ENCODE measurements at regions not wholly inside any gene's neighbourhood (a gene's known extent, or its start where the extent isn't known, plus 50 kb on each side); places are given as distances from the start of the nearest gene placed in this dataset.
"Not testable (repeated sequence)": the region's sequence is repeated elsewhere in the genome, so short reads cannot be mapped to it uniquely, and the experiment has no call there.

GRCh38 chr5:62825623-62826220, 247.1 kb downstream of the LRRC70 start:
- DNase-seq: no peak

- no peak for DNase-seq
Observed at GRCh38 chr5:62824936-62825335, 246.3 kb downstream of the LRRC70 start.

DNA sequence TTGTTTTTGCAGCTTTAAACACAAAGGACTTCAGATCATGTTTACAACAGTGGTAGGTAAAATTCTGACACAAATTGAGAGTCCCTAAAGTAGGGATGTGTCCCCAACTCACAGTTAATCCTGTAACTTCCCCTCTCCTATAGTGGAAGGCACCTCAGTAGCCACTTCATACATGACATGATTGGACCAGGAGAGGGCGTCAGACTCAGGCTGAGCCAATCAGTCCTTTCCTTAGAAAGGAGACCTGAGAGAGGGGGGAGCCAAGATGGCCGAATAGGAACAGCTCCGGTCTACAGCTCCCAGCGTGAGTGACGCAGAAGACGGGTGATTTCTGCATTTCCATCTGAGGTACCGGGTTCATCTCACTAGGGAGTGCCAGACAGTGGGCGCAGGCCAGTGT, 238.4 kb downstream of the LRRC70 start:
- not testable (repeated sequence) for DNase-seq

DNA sequence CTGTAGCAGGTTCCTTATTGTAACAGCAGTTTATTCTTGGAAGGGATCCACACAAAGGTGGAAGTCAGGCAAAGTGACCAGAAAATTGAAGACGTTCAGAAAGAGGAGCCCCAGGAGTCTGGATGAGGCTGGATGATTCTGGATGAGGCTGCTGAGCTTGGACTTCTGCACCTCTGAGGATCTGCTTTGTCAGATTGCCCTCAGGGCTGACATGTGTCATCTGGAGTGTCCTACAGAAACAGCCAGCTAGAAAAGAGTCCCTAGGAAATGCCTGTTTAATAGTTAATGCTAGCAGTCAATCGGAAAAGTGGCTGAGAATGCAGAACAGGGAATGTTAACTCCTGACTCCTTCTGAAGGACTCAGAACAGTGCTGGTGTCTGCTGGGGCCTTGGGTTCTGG, 236.4 kb downstream of the LRRC70 start:
- DNase-seq: no peak

DNA sequence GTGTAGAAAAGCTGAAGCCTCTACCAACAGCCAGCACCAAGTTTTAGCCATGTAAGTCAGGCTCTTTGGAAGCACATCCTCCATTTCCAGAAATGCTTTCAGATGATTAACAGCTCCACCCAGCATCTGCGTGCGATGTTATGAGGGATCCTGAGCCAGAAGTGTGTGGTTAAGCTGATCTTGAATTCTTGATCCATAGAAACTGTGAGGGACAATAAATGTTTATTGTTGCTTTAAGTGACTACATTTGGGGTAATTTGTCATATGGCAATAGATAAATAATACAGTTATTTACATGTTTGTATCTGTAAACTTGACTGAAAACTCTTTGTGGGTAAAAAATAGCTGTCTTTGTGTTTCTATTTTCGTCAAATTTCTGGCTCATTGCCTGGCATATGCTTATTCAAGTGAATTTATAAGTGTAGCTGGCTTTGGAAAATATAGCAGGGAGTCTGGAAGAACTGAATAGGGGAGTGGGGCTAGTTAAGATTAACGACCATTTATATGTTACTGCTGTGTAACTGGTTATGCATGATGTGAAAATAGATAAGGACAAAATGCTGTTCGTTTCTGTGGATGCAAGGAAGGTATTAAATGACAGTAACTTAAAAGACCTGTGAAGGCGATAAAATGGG, 234.1 kb downstream of the LRRC70 start:
- no peak for DNase-seq

DNA sequence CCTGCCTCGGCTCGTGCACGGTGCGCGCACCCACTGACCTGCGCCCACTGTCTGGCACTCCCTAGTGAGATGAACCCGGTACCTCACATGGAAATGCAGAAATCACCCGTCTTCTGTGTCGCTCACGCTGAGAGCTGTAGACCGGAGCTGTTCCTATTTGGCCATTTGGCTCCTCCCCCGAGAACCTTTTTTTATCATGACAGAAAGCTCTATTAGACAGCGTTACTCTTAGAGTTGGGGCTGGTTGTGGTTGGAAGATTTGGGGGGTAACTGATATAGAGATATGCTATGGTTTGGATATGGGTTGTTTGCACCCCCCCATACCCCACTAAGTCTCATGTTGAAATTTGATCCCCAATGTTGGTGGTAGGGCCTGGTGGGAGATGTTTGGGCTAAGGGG, 226.2 kb downstream of the LRRC70 start:
- not testable (repeated sequence) for DNase-seq

DNA sequence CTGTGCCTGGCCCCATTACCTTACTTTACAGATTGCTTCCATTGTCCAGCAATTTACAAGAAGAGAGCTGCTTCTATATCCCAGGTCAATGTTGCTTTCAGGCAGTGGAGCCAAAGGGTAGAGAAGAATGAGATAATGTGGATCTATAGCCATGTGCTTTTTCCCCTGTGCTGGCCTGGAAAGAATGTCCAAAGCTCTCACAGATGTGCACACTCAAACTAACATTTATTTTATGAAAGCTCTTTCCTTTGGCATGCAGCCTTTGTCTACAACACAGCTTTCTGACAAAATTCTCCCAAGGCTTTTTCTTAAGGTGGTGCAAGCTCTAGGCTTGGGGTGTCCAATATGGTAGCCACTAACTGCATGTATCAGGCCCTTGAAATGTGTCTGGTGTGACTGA, 217.3 kb downstream of the LRRC70 start:
- no peak for DNase-seq

- no peak for DNase-seq
Observed at GRCh38 chr5:62794456-62794855, 215.8 kb downstream of the LRRC70 start.

- no peak for DNase-seq
Observed at GRCh38 chr5:62791059-62791458, 212.4 kb downstream of the LRRC70 start.

- DNase-seq: no peak
Observed at GRCh38 chr5:62790348-62790747, 211.7 kb downstream of the LRRC70 start.

DNA sequence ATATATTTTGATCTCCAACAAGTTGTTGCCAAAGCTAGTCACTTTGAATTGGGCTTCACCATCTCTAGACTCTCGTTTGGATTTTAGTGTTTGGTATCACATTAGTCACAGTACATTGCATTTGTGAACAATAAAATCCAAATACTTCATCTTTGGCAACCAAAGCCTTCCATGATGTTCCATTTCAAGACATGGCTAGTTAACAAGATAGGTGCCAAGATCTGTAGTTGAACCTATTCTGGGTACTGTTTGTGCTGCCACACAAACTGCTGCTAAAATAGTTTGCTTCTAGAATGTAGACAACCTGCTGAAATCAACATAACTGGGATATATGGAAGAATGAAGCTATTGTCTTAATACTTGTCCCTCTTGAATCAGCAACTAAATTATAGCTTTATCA, 207.5 kb downstream of the LRRC70 start:
- DNase-seq: no peak

GRCh38 chr5:62785588-62785987, 207.0 kb downstream of the LRRC70 start:
- no peak for DNase-seq

GRCh38 chr5:62783374-62784057, 204.9 kb downstream of the LRRC70 start:
- no peak for DNase-seq

- no peak for DNase-seq
Observed at GRCh38 chr5:62780888-62781287, 202.3 kb downstream of the LRRC70 start.

GRCh38 chr5:62780230-62780629, 201.6 kb downstream of the LRRC70 start:
- no peak for DNase-seq

DNA sequence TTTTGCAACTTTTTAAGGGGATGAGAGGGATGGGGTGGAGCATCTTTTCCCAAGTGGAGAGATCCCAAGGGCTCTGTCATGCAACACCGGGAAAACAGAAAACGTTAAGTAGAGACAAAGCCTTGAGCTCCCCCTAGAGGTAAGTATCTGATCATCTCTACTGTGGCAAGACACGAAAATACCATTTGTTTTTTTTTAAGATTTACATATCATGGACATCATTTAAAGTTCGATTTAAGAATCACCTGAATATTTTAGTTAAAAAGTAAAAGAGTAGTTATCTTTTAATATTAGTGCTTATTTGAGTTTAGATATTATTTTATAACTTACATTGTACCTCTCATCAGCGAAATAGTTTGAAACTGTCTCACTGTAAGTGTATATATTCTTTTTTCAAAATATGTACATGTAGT, 200.4 kb downstream of the LRRC70 start:
- DNase-seq: peak; percentile 43

DNA sequence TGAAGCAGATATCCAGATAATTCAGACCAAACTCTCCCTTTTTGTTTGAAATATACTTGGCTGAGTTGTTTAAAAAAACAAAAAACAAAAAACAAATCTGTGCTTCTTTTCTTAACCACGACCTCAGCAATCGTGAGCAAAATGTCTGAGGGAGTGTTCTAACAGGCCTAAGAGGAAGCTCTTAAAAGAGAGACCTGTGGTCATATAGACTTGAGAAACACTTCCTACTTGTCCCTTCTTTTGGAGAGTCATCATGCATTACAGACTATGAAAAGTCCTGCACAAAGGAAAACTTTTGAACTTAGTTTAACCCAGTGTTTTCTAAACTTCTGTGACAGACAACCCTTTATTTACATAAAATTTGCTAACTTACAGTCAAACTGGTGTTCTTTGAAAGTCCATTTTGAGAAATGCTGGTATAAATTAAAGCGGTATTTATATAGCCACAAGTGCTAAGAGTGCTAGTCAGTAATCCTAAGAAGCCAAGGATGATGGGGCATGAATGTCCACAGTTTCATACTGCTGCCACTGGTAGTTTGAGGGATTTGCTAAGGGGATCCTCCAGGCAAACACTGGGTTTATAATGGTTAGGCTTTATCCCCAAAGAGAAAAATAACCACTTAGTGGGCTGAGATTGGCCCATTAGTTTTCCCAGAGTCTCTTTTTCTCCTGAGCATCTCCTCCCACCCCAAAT, 199.8 kb downstream of the LRRC70 start:
- peak; percentile 6 for DNase-seq

DNA sequence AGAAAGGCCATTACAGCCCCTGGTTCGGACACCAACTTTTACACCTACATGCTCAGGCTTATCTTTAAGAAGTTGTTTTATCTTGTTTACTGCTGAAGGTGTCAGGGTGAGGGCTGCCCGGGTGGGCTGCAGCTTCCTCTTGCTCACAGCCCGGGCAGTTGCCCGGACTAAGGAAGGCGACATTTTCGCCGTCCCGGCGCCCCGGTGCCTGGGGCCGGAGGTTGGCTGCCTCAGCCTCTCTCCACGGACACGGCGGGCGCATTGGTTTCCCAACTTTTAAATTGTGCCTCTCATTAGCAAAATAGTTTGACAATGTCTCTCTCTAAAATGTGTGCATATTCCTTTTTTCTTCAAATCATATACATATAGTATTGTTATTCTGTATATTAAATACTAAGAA, 198.5 kb downstream of the LRRC70 start:
- DNase-seq: not testable (repeated sequence)

DNA sequence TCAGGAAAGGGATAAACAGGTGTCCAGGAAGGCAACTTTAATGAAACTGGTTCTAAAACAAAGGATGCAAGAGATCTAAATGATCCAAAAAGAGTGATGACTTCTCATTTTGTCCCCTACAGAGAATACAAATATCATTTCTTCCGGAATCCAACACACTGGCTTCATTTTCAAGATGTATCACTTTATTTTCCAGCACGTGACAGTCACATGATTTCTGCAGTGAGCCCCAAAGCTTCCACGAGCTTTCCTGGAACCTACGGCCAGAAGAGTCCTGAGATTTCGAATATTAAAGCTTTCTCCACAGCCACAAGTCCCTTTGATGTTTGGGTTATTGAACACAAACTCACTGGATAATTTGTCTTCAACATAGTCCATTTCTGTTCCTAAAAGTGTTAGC, 198.0 kb downstream of the LRRC70 start:
- DNase-seq: not testable (repeated sequence)

DNA sequence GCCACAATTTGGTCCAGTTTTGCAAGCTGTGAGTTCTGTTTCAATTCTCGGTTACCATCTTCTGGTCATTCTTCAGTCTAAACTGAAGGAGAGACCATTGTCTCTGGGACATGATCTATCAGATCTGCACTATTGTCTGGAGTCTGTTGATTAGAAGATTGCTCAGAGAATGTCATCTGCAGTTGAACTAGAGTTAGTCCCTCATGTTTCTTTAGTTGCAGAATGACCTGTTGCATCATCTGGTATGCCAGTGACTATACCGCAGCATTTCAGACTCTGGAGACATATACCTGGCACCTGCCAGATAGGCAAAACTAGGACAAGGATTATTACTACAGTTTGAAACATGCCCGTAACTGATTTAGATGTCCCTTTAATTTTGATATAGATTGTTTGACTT, 194.8 kb downstream of the LRRC70 start:
- DNase-seq: no peak

GRCh38 chr5:62771341-62771740, 192.7 kb downstream of the LRRC70 start:
- no peak for DNase-seq

DNA sequence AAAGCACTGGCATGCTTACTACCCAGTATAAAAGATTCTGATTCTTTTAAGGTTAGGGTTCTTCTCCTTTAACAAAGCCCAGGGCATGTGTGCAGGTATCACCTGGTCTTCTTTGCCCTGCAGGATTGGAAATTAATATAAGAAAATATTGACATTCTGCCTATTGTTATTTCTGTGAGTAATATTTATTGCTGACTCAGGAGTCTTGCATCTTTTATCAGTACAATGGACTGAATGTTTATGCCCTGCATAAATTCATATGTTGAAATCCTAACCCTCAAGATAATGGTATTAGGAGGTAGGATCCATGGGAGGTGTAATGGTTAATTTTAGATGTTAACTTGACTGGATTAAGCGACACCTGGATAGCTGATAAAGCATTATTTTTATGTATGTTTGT, 189.0 kb downstream of the LRRC70 start:
- no peak for DNase-seq

GRCh38 chr5:62767077-62767476, 188.5 kb downstream of the LRRC70 start:
- DNase-seq: no peak

- DNase-seq: no peak
Observed at GRCh38 chr5:62762503-62762902, 183.9 kb downstream of the LRRC70 start.

All from CD4-positive, alpha-beta T cell treated with Interleukin-17A for 1 hour (primary cell).